ENCODE measurements at regions not wholly inside any gene's neighbourhood (a gene's known extent, or its start where the extent isn't known, plus 50 kb on each side); places are given as distances from the start of the nearest gene placed in this dataset.

GRCh38 chr12:74646831-74647230, 109.2 kb downstream of the ATXN7L3B start:
- TF ChIP-seq CTCF (IDR thresholded peaks at IDR 0.05) (peak in 1 of 4 experiments; percentile 17), POLR2A (IDR thresholded peaks at IDR 0.05) (no peak)
